ENCODE measurements at regions not wholly inside any gene's neighbourhood (a gene's known extent, or its start where the extent isn't known, plus 50 kb on each side); places are given as distances from the start of the nearest gene placed in this dataset.
"Not testable (repeated sequence)": the region's sequence is repeated elsewhere in the genome, so short reads cannot be mapped to it uniquely, and the experiment has no call there.

DNA sequence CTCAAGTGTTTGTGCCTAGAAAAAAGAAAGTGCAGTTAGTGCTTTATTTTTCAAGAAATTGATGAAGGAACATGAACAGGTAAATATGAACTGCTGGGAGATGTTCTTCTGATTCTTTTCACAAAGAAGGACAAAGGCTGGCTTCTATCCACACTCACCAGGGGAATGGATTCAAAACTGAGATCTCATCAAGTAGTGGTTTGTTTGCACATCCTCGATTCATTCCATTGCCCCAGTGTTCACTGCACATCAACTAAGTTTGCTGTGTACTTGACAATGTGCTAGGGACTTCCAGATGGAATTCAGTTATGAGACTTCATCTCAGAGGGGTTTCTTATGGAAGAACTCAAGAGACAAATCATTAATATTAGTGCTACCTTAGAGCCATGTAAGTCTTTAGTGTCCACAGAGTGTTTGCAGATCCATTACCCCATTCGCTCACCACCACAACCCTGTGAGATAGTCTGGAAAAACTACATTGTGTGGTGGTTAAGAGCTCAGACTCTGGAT, 332.9 kb upstream of the PPP2R3A start:
- DNase-seq = no peak

DNA sequence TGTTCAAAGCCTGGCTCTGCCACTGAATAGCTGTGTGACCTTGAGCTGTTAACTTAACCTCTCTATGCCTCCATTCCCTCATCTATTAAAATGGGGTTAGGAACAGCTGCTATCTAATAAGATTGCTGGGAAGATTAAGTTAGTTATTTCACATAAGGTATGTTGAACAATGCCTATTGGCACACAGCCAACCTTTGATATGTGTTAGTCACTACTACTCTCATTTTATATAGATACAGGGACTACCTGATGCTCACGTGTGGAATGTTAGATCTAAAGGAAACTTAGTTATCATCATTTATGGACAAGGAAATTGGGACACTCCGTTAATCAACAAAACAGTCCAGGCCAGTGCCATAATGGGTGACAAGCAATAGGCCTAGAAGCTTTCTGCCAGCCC, 332.4 kb upstream of the PPP2R3A start:
- no peak for DNase-seq

DNA sequence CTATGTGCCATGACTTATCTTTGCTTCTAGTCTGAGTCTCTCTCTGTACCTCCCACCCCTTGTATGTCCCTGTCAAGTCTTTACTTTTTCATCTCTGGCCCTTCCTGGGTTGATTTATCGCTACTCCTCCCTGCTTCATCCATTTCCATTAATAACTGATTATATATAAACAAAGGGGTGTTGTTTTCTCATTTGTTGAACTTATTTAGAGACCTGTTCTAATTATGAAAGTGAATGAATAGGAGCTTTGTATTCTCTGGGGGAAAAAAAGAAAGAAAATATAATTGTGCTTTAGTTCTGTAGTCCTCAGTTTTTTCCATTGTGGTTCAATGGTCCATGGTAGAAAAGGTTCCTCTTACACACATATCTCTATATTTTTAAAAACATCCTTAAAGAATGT, 328.9 kb upstream of the PPP2R3A start:
- no peak for DNase-seq

DNA sequence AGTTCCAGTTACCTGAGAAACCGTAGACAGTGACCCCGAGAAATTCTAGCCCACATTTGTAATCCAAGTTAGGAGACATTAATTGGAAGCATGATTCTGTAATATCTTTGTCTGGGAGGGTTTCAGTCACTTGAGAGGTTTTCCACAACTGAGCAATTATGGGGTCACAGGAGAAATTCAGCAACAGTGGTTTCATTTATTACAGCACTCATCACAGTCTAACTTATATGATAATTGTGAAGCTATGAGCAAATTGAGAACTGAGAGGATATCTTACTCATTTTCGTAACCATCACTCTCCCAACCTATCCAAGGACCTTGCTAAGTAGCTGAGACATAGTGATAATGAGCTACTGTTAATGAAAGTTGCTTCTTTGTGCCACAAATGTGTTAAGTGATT, 328.5 kb upstream of the PPP2R3A start:
- no peak for DNase-seq

DNA sequence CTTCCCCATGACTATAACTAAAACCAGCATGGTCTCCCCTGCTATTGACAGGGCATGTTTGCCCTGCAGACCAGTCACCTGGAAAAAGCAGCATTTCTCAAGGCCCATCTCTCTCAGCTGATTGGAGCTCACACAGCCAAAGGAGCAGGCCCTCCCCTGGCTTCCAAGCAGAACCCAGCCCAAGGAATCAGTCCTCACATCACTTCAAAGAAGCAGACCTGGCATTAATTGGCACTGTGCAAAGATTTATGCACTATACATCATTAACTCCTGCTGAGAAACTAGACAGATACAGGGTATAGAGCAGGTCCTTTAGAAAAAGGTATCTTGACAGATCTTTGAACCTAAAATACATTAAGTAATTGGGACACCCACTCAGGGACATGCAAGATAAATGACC, 323.8 kb upstream of the PPP2R3A start:
- DNase-seq = no peak

DNA sequence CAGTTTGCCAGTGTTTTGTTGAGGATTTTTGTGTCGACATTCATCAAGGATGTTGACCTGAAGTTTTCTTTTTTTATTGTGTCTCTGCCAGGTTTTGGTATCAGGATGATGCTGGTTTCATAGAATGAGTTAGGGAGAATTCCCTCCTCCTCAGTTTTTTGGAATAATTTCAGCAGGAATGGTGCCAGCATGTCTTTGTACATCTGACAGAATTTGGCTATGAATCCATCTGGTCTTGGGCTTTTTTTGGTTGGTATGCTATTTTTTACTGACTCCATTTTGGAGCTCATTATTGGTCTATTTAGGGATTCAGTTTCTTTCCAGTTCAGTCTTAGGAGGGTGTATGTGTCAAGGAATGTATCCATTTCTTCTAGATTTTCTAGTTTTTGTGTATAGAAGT, 320.0 kb upstream of the PPP2R3A start:
- no peak for DNase-seq

DNA sequence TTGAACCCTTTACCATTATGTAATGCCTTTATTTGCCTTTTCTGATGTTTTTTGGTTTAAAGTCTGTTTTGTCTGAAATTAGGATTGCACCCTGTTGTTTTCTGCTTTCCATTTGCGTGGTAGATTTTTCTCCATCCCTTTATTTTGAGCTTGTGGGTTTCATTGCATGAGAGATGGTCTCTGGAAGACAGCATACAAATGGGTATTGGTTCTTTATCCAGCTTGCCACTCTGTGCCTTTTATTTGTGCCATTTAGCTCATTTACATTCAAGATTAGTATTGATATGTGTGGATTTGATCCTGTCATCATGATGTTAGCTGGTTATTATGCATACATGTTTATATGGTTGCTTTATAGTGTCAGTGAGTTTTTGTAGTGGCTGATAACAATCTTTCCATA, 318.7 kb upstream of the PPP2R3A start:
- no peak for DNase-seq

DNA sequence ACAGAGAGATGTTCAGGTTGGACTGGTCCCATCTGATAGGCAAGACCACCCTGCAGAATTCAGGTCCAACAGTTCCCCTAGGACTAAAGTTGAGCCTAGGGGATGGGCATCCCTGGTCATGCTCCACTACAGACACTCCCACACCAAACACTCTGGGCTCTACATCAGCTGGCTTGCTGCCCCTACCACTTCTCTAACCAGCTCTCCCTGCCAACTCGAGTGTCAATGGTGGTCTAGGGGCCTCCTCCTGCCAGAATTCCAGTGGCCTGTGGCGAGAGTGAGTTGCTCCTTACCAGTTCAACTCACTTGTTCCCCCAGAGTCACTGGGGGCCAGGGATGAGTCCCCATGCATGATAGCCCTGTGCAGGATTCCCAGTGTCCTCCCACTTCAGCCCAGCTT, 316.2 kb upstream of the PPP2R3A start:
- no peak for DNase-seq

DNA sequence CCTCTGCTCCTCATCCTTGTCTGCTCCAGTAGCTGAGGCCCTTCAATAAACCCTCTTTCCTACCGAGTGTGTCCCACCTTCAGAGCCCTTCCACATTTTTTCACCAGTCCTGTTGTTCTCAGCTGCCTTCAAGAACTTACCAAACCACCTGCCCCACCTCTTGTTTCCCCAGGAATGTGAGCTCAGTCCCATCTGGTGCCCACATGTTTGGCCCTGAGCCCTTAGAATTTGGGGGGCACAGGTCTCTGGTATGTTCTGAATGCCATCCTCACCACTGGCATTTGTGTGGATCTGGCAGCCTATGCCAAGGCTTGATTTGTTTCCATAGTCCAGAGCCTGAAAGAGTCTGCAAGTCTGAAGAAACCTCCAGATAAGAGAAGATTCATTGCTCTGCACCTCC, 315.2 kb upstream of the PPP2R3A start:
- DNase-seq = no peak

DNA sequence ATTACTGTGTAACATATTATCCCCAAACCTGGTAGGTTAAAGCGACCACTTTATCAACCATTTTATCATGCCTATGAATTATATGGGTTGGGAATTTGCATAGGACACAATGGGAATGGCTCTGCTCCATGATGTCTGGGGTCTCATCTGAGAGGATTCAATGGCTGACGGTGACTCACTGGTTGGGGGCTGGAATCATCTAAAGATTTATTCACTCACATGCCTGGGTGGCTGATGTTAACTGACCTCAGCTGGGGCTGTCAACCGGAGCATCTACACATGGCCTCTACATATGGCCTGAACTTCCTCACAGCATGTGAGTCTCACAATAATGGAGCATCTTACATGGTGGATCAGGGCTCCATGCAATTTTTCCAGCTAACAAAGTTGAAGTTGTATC, 313.1 kb upstream of the PPP2R3A start:
- no peak for DNase-seq

DNA sequence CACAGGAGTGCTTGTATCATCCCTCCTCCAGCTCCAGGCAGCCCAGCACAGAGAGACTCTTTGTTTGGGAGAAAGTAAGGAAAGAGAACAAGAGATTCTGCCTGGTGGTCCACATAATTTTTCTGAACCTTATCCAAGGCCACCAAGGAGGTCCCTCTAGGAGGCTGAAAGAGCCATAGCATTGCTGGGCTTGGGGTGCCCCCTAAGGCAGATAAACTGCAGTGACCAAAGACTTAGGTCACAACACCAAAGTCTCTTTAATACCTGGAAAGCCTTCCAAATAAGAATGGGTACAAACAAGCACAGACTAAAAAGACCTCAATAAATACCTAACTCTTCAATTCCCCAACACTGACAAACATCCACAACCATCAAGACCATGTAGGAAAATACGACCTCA, 310.2 kb upstream of the PPP2R3A start:
- no peak for DNase-seq

DNA sequence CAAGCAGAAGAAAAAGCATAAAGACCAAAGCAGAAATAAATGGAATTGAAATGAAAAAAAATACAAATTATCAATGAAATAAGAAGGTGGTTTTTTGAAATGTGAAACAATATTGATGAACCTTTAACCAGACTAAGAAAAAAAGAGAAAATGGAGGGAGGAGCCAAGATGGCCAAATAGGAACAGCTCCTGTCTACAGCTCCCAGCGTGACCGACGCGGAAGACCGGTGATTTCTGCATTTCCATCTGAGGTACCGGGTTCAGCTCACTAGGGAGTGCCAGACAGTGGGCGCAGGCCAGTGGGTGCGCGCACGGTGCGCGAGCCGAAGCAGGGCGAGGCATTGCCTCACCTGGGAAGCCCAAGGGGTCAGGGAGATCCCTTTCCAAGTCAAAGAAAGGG, 307.1 kb upstream of the PPP2R3A start:
- not testable (repeated sequence) for DNase-seq

DNA sequence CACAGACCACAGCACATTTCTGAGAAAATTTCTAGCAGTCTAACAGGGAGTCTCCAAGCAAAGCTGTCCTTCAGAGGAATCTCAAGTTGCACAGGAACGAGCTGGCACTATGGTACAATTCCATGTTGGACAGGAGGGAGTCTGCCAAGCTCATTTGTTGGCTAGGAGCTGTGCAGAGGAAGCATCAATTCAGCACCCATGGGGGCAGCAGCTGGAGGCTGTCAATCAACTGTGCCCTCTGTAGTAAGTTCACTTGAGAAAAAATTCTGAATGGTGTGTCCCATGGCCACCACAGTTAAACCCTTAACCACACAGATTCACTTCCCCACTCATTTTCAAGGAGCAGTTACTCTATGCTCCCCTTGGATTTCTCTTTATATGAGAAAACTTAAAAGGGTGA, 298.5 kb upstream of the PPP2R3A start:
- DNase-seq = no peak

DNA sequence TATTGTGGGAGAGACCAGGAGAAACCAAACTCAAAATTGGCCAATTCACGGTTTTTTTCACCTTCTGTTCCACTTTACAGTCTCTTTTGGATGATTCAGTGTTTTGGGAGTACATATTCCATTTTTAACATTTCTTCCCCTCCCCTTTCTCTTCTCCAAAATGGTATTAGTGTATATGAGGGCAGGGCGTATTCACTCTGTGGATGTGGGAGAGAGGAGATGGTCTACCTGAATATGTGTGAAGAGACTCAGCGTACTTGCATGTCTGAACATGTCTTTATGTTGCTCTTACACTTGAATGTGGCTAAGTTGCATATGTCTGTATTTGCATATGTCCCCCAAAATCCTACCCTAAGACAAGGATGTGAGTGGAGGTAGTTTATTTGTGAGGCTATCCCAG, 291.0 kb upstream of the PPP2R3A start:
- no peak for DNase-seq

DNA sequence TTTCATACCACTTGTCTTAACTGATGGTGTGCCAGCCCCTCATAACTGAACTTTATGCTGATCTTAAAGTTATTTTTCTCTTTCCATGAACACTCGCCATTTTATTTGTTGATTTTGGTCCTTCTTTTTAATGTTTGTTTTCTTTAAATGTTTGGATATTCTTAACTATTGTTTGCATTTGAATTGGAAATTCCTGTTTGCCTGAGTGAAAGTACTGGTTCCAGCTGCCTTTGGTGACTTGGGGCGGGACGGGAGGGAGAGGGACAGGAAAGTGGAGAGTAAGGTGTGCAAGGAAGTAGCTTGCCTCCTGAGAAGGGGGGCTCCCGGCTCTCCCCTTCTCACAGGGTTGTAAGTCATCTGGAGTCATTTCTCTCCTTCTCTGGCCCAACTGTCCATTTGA, 287.1 kb upstream of the PPP2R3A start:
- DNase-seq = no peak

DNA sequence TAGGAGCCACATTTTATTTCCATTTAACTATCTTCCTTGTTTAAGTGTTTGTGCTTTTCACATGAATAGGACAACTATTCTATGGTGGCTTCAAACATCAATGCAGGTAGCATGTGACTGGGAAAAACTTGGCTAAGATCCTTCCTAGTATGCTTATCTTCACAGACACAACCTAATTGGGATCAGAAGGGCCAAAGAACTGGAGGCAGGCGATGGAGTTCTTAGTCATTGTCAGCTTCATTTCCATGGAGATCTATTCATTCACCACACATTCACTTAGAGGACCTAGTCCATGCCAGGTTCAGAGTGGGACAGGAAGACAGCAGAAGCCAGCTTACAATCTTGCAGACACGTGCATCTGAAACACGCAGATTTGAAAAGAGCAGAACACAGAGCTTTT, 277.5 kb upstream of the PPP2R3A start:
- DNase-seq = no peak

DNA sequence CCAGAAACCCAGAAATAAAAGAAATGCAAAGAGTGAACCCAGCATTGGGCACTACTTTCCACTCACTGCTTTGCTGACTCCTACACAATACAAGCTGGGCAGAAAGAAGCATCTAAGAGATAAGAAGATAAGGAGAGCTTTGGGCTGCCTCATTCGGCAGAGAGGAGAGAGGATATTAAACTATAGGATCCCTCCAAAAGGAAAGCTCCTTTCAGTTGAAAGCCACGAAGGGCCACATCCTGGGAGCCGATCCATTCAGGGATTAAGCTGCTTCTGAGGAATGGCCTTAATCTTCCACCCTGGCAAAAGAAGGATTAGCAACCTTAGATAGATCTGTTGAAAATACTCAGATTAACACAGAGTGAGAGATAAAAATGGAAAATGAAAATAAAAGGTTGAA, 274.9 kb upstream of the PPP2R3A start:
- no peak for DNase-seq

DNA sequence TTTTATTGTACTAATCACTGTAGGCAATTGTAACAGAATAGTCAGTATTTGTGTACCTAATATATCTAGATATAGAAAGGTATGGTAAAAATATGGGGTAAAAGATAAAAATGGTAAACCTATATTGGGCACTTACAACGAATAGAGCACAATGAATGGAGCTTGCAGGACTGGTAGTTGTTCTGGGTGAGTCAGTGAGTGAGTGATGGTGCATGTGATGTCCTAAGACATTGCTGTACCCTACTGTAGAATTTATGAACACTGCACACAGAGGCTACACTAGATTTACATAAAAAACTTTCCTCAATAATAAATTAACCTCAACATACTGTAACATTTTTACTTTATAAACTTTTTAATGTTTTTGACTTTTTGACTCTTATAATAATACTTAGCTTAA, 274.3 kb upstream of the PPP2R3A start:
- no peak for DNase-seq

DNA sequence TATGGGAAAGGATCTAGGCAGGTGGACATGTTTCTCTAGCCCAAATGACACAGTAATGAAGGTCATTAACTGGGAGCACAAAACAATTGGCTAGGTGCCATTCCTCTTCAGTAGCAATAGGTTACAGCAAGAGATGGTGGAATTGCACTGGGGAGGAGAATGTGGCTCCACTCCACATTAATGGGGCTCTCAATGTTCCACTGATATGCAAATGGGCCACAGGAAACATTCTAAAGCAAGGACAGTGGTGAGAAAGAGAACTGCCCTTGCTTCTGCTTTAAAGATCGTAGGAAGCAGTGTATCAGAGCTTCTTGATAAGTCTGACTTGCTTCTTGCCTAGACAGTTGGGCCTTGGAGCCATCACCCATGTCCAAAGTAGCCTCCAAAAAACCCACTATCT, 271.4 kb upstream of the PPP2R3A start:
- no peak for DNase-seq

DNA sequence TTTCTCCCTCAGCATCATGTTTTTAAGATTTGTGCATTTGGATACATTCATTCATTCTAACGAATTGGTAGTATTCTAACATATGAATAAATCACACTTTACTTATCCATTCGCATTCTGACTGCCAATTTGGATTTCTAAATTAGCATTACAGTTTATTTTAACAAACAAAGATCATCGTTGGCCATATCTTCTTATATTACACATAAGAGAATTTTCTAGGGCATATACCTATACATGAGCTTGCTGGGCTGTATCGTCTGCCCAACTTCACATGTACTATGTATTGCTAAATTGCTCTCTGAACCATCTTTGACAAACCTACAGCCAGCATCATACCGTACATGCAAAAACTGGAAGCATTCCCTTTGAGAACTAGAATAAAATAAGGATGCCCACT, 265.8 kb upstream of the PPP2R3A start:
- DNase-seq = no peak

DNA sequence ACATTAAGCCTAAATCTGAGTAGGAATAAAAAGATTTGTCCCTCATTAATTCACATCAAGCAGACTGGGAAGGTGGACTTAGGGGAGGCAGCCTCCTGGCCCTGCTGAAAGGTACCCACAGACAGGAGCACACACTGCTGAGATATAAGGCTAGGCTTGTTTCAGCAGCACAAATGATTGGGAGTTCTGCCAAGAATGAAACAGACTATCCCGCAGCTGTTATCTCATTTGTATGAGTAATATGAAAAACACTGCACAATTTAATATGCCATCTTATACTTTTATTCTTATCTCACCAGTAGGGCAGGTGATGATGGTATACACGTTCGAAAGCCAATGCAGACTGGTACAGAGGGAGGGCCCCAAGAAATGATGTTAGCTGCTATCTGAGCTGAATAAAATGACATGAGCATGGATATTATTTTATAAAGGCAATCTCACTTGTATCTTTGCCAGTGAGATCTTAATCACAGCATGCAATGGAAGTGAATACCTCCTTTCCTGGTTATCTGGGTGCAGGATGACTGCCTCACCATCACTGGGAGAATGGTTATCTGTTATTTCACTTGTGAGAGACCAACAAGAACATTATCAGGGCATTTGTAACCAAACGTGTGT, 258.7 kb upstream of the PPP2R3A start:
- peak in 1 of 58 donors; percentile 0 for DNase-seq

DNA sequence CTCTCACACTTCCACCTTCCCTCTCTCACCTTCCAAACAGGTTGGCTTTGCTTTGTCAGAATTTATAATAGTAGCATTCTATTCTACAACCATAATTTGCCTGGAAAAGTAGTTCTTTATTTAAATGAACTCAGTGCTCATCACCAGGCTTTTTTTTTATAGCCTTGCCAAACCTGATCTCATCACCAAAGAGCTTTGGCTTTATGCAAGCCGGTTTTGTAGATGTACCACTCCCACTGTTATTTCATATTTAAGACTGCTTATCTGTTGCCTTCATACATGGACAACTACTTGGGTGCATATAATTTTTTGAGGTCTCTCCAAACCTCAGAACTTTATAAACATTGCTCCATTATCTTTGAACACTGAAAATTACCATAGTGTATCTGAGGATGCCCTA, 246.1 kb upstream of the PPP2R3A start:
- no peak for DNase-seq

DNA sequence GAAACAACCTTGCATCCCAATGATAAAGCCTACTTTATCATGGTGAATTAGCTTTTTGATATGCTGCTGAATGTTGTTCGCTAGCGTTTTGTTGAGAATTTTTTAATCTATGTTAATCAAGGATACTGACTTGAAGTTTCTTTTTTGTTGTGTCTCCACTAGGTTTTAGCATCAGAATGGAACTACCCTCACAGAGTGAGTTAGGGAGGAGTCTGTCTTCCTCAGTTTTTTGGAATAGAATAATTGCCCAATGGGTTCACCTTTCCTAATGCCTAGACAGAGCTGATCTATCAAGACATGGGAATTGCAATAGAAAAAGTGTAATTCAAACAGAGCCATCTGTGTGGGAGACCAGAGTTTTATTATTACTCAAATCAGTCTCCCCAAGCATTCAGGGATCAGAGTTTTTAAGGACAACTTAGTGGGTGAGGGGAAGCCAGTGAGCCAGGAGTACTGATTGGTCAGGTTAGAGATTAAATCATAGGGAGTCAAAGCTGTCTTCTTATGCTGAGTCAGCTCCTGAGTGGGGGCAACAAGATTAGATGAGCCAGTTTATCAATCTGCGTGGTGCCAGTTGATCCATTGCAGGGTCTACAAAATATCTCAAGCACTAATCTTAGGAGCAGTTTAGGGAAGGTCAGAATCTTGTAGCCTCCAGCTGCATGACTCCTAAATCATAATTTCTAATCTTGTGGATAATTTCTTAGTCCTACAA, 237.4 kb upstream of the PPP2R3A start:
- DNase-seq = no peak

DNA sequence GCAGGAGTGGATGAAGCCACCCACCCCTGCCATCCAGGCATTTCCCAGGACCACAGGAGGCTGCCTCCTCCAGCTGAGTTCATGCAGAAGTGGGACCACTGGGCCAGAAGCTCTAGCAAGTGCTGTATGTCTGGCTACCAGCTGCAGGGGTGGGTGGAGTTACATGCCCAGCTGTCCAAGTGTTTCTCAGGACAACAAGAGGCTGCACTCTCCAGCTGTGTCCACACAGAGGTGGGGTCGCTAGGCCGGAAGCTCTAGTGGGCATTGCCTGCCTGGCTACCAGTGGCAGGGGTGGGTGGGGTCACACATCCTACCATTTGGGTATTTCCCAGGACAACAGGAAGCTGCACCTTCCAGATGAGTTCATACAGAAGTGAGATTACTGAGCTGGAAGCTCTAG, 234.0 kb upstream of the PPP2R3A start:
- DNase-seq = no peak
